K562 (cell line): ENCODE measurements at regions not wholly inside any gene's neighbourhood (a gene's known extent, or its start where the extent isn't known, plus 50 kb on each side); places are given as distances from the start of the nearest gene placed in this dataset.

ENCODE experiments used
- ATAC-seq: fragments of 200-7000 bp; cut with Tn5 transposase; 3 replicates; pipeline ENCODE4 v1.9.1; 2020; ENCODE audit warnings: moderate library complexity
- BruUV-seq: library from RNA; stranded (reverse); fragments of 400-500 nt; replicated peaks from 2 replicates; lab custom pipeline; 2021; lab: Mats Ljungman, UMichigan
- CTCF ChIA-PET: fragments of 300-600 bp; formaldehyde crosslinking; extraction: SDS; loops from one replicate; lab custom pipeline; 2021; ENCODE audit warnings: low intra/inter-chr PET ratio; lab: Yijun Ruan, JAX
- POLR2A ChIA-PET: fragments of 300-600, 350-650 bp; sonication (Branson Sonifier 250); formaldehyde crosslinking; extraction: SDS; loops from one replicate; lab custom pipeline; 2021; ENCODE audit warnings: antibody characterized with exemption, inconsistent platforms; lab: Yijun Ruan, JAX
- DNase-seq, 4 experiments: peaks; one replicate each; pipeline versions ENCODE4 v3.0.0 to v3.0.0-alpha.2; 2011 to 2018; ENCODE audit warnings: low spot score in 3 of 4, mixed read lengths in 3 of 4; ENCODE audit errors: extremely low read depth in 1 of 4
- FAIRE-seq: peaks from 2 replicates; lab custom pipeline; 2011; peaks lifted over from hg19 to GRCh38; lab: Jason Lieb, UNC
- H2AFZ ChIP-seq: 2 replicates; pipeline ENCODE4 v1.6.0; 2011; ENCODE audit warnings: low read depth, low read length, control low read depth, inconsistent platforms
- H3K27ac ChIP-seq: fragments of 200-600 bp; 3 replicates; pipeline ENCODE4 v1.8.0; 2011; ENCODE audit warnings: low read depth, mild to moderate bottlenecking, control low read depth, inconsistent platforms, low read length, moderate library complexity, mixed read lengths; ENCODE audit errors: extremely low read depth
- H3K27me3 ChIP-seq, 2 experiments: fragments of 300-600 bp in 1 of 2; 2 replicates in 1 of 2; 3 replicates in 1 of 2; pipeline versions ENCODE4 v1.6.0 to v1.8.0; 2011; ENCODE audit warnings: inconsistent platforms in 2 of 2, low read length in 2 of 2, mild to moderate bottlenecking in 1 of 2, mixed read lengths in 1 of 2, moderate library complexity in 1 of 2; ENCODE audit not compliant: control insufficient read depth in 2 of 2, insufficient read depth in 2 of 2
- H3K36me3 ChIP-seq: fragments of 300-600 bp; 3 replicates; pipeline ENCODE4 v1.8.0; 2011; ENCODE audit warnings: mild to moderate bottlenecking, low read length, inconsistent platforms; ENCODE audit not compliant: control insufficient read depth, insufficient read depth
- H3K4me1 ChIP-seq, 2 experiments: fragments of 200-600 bp in 1 of 2; replicated peaks in 1 of 2; 2 replicates in 1 of 2; 3 replicates in 1 of 2; pipeline versions ENCODE4 v1.5.1 to v1.8.0; 2011; ENCODE audit warnings: inconsistent platforms in 2 of 2, low read length in 2 of 2, mild to moderate bottlenecking in 1 of 2, mixed read lengths in 1 of 2, moderate library complexity in 1 of 2; ENCODE audit not compliant: control insufficient read depth in 2 of 2, insufficient read depth in 2 of 2
- H3K4me2 ChIP-seq: 2 replicates; pipeline ENCODE4 v1.6.1; 2011; ENCODE audit warnings: low read length, control low read depth, inconsistent platforms, mixed read lengths; ENCODE audit not compliant: insufficient read depth
- H3K4me3 ChIP-seq: fragments of 200-600 bp; sonication (generic), shearing (Covaris generic); 2 replicates; pipeline ENCODE4 v1.5.1; 2016; ENCODE audit warnings: control low read depth, inconsistent platforms
- H3K79me2 ChIP-seq: fragments of 200-600 bp; 3 replicates; pipeline ENCODE4 v1.8.0; 2011; ENCODE audit warnings: low read length, inconsistent platforms; ENCODE audit not compliant: control insufficient read depth, insufficient read depth
- H3K9ac ChIP-seq, 2 experiments: 2 replicates each; pipeline versions ENCODE4 v1.6.0 to v1.6.1; 2011; ENCODE audit warnings: low read depth in 2 of 2, low read length in 2 of 2, control low read depth in 1 of 2, inconsistent platforms in 1 of 2, mild to moderate bottlenecking in 1 of 2, mixed read lengths in 1 of 2; ENCODE audit not compliant: insufficient read depth in 1 of 2
- H3K9me1 ChIP-seq: one replicate; pipeline ENCODE4 v1.6.0; 2011; ENCODE audit warnings: inconsistent platforms, mild to moderate bottlenecking, low read length, moderate library complexity; ENCODE audit not compliant: control insufficient read depth, insufficient read depth
- H3K9me3 ChIP-seq: replicated peaks from 2 replicates; pipeline ENCODE4 v1.5.1; 2011; ENCODE audit warnings: low read depth, low read length, inconsistent platforms; ENCODE audit not compliant: control insufficient read depth, insufficient read depth
- H4K20me1 ChIP-seq: replicated peaks from 2 replicates; pipeline ENCODE4 v1.6.1; 2011; ENCODE audit warnings: low read length, inconsistent platforms, mixed read lengths; ENCODE audit not compliant: control insufficient read depth, insufficient read depth
- BACH1 ChIP-seq: fragments of 200-800 bp; sonication (Bioruptor generic); IDR thresholded peaks from 2 replicates; pipeline ENCODE4 v1.6.1; 2016; ENCODE audit warnings: missing genetic modification characterization, missing compliant biosample characterization
- BDP1 ChIP-seq: IDR thresholded peaks from 3 replicates; pipeline ENCODE4 v1.6.1; 2011; ENCODE audit not compliant: insufficient read length, insufficient read depth
- CHCHD3 ChIP-seq: fragments of 250-450 bp; sonication (Bioruptor Pico); IDR thresholded peaks from 2 replicates; pipeline ENCODE4 v2.1.2; 2022; ENCODE audit warnings: mild to moderate bottlenecking
- CREB1 ChIP-seq, 2 experiments: sonication (generic) in 1 of 2; formaldehyde crosslinking in 1 of 2; IDR thresholded peaks; 2 replicates each; pipeline versions ENCODE4 v1.6.1 to v1.8.0; 2012 to 2022; ENCODE audit warnings: inconsistent platforms in 1 of 2, mild to moderate bottlenecking in 1 of 2, missing genetic modification reagents in 1 of 2, moderate library complexity in 1 of 2
- EWSR1 ChIP-seq: fragments of 450-650 bp; IDR thresholded peaks from 2 replicates; pipeline ENCODE4 v1.6.1; 2018; ENCODE audit warnings: borderline replicate concordance, mild to moderate bottlenecking, low read depth, moderate library complexity; ENCODE audit not compliant: partially characterized antibody
- HMG20B ChIP-seq: fragments of 250-450 bp; sonication (Bioruptor Pico); IDR thresholded peaks from 2 replicates; pipeline ENCODE4 v1.5.0; 2021; ENCODE audit warnings: mild to moderate bottlenecking
- MLX ChIP-seq, 2 experiments: fragments of 450-650 bp in 1 of 2; sonication (generic) in 1 of 2; formaldehyde crosslinking; conservative IDR thresholded peaks; 2 replicates each; pipeline versions ENCODE4 v1.4.0 to v1.8.1; 2020 to 2022; ENCODE audit warnings: mild to moderate bottlenecking in 1 of 2, missing genetic modification reagents in 1 of 2
- MXD1 ChIP-seq: fragments of 250-450 bp; sonication (Bioruptor Pico); IDR thresholded peaks from 2 replicates; pipeline ENCODE4 v1.8.0; 2021; ENCODE audit warnings: borderline replicate concordance, mild to moderate bottlenecking, moderate library complexity; ENCODE audit not compliant: poor library complexity, severe bottlenecking
- RBBP5 ChIP-seq: fragments of 200-600 bp; sonication (generic); IDR thresholded peaks from 2 replicates; pipeline ENCODE4 v1.6.1; 2012; ENCODE audit warnings: borderline replicate concordance, mild to moderate bottlenecking, low read length, control low read depth, inconsistent platforms; ENCODE audit not compliant: insufficient read depth, poor library complexity, severe bottlenecking
- SAFB ChIP-seq: fragments of 200-400 bp; formaldehyde crosslinking; IDR thresholded peaks from 2 replicates; pipeline ENCODE4 v1.6.1; 2017; ENCODE audit warnings: low read depth, low read length, borderline replicate concordance
- ZNF431 ChIP-seq: sonication (generic); formaldehyde crosslinking; IDR thresholded peaks from 2 replicates; pipeline ENCODE4 v1.8.0; 2022; ENCODE audit warnings: mild to moderate bottlenecking, missing genetic modification reagents
- ZNF551 ChIP-seq: fragments of 250-450 bp; sonication (Bioruptor Pico); IDR thresholded peaks from 2 replicates; pipeline ENCODE4 v1.5.0; 2021; ENCODE audit warnings: mild to moderate bottlenecking, moderate library complexity
- in situ Hi-C: fragments of 300-500 bp; cut with MboI; formaldehyde crosslinking; loops from 4 replicates; pipeline ENCODE4 v1.15.0; 2018; ENCODE audit warnings: inconsistent platforms, mixed read lengths
- intact Hi-C: fragments of 100-400 bp; cut with micrococcal nuclease; formaldehyde crosslinking; loops from 2 replicates; pipeline ENCODE4 v1.14.2; 2022

GRCh38 chr5:91937121-91937520, 554.0 kb upstream of the ARRDC3 start:
- no peaks in the 10 kb centered on the region for H3K27me3 ChIP-seq
- in situ Hi-C loops = no loop called here
- no TSS peak for BruUV-seq
- no peaks in the 10 kb centered on the region for H3K79me2 ChIP-seq
- TF ChIP-seq CHCHD3 (no peak), MXD1 (CRISPR knock-in tag) (no peak), RBBP5 (no peak), EWSR1 (no peak), MLX (CRISPR knock-in tag; conservative IDR thresholded peaks at IDR 0.05) (no peak), SAFB (no peak), HMG20B (CRISPR knock-in tag) (no peak), BACH1 (tag) (no peak), CREB1 (IDR thresholded peaks at IDR 0.05) (no peak), CREB1 (CRISPR knock-in tag; IDR thresholded peaks at IDR 0.05) (no peak), ZNF551 (CRISPR knock-in tag) (no peak), BDP1 (no peak), ZNF431 (CRISPR knock-in tag) (no peak)
- H3K9ac ChIP-seq = no peak overlapping the region
- ATAC-seq (no peak), DNase-seq (no peak), FAIRE-seq (no peak)
- H2AFZ ChIP-seq = no peak overlapping the region
- intact Hi-C loops = no loop called here
- no peak overlapping the region for H3K4me3 ChIP-seq
- no peaks in the 10 kb centered on the region for H3K9me1 ChIP-seq
- no peaks in the 10 kb centered on the region for H3K4me1 ChIP-seq
- H4K20me1 ChIP-seq = no peaks in the 10 kb centered on the region
- no peaks in the 10 kb centered on the region for H3K9me3 ChIP-seq
- ChIA-PET CTCF (no interaction called here), POLR2A (no interaction called here)
- no peak overlapping the region for H3K27ac ChIP-seq
- H3K36me3 ChIP-seq = no peaks in the 10 kb centered on the region
- H3K4me2 ChIP-seq = no peak overlapping the region
